SK-N-SH treated with all-trans-retinoic acid at 6 μM for 48 hours (cell line): ENCODE measurements at regions not wholly inside any gene's neighbourhood (a gene's known extent, or its start where the extent isn't known, plus 50 kb on each side); places are given as distances from the start of the nearest gene placed in this dataset.

ENCODE experiments used
- ATAC-seq: fragments of 200-7000 bp; cut with Tn5 transposase; 3 replicates; pipeline ENCODE4 v1.9.1; 2020; ENCODE audit warnings: mild to moderate bottlenecking, moderate library complexity
- ARNTL ChIP-seq: fragments of 450-650 bp; formaldehyde crosslinking; IDR thresholded peaks from 2 replicates; pipeline ENCODE4 v1.5.0; 2020; ENCODE audit warnings: low read depth, mild to moderate bottlenecking, moderate library complexity, borderline replicate concordance
- BACH2 ChIP-seq: fragments of 250-450 bp; sonication (Bioruptor Pico); IDR thresholded peaks from 2 replicates; pipeline ENCODE4 v1.9.0; 2021; ENCODE audit warnings: mild to moderate bottlenecking, borderline replicate concordance
- CSDC2 ChIP-seq: fragments of 250-450 bp; sonication (Bioruptor Pico); IDR thresholded peaks from 2 replicates; pipeline ENCODE4 v1.5.0; 2020; ENCODE audit warnings: mild to moderate bottlenecking, moderate library complexity
- CSRNP3 ChIP-seq: fragments of 250-450 bp; sonication (Bioruptor Pico); IDR thresholded peaks from 2 replicates; pipeline ENCODE4 v1.5.1; 2021; ENCODE audit warnings: mild to moderate bottlenecking, moderate library complexity
- ESRRG ChIP-seq: fragments of 250-450 bp; sonication (Bioruptor Pico); IDR thresholded peaks from 2 replicates; pipeline ENCODE4 v1.6.1; 2021; ENCODE audit warnings: mild to moderate bottlenecking
- GLIS3 ChIP-seq: fragments of 250-450 bp; sonication (Bioruptor Pico); IDR thresholded peaks from 2 replicates; pipeline ENCODE4 v1.5.0; 2020; ENCODE audit warnings: mild to moderate bottlenecking, moderate library complexity
- ISL1 ChIP-seq: fragments of 250-450 bp; sonication (Bioruptor Pico); IDR thresholded peaks from 2 replicates; pipeline ENCODE4 v2.1.2; 2022; ENCODE audit warnings: mild to moderate bottlenecking, moderate library complexity
- OSR1 ChIP-seq: fragments of 250-450 bp; sonication (Bioruptor Pico); IDR thresholded peaks from 2 replicates; pipeline ENCODE4 v1.8.0; 2022; ENCODE audit warnings: moderate library complexity, mild to moderate bottlenecking, inconsistent platforms
- PATZ1 ChIP-seq: fragments of 250-450 bp; sonication (Bioruptor Pico); IDR thresholded peaks from 2 replicates; pipeline ENCODE4 v1.8.0; 2020; ENCODE audit warnings: mild to moderate bottlenecking, moderate library complexity, borderline replicate concordance
- POU6F1 ChIP-seq: fragments of 250-450 bp; sonication (Bioruptor Pico); IDR thresholded peaks from 2 replicates; pipeline ENCODE4 v1.8.0; 2021; ENCODE audit warnings: low read depth, mild to moderate bottlenecking, moderate library complexity, borderline replicate concordance
- PPARA ChIP-seq: fragments of 250-450 bp; sonication (Bioruptor Pico); IDR thresholded peaks from 2 replicates; pipeline ENCODE4 v1.5.0; 2020; ENCODE audit warnings: mild to moderate bottlenecking, borderline replicate concordance
- RARB ChIP-seq: fragments of 250-450 bp; sonication (Bioruptor Pico); IDR thresholded peaks from 2 replicates; pipeline ENCODE4 v1.8.0; 2021; ENCODE audit warnings: mild to moderate bottlenecking, moderate library complexity
- TCF4 ChIP-seq: fragments of 250-450 bp; sonication (Bioruptor Pico); IDR thresholded peaks from 2 replicates; pipeline ENCODE4 v1.8.0; 2021; ENCODE audit warnings: mild to moderate bottlenecking, moderate library complexity, borderline replicate concordance
- TOX ChIP-seq: fragments of 250-450 bp; sonication (Bioruptor Pico); IDR thresholded peaks from 2 replicates; pipeline ENCODE4 v1.8.0; 2021; ENCODE audit warnings: mild to moderate bottlenecking, moderate library complexity, borderline replicate concordance
- TSHZ2 ChIP-seq: fragments of 250-450 bp; sonication (Bioruptor Pico); IDR thresholded peaks from 2 replicates; pipeline ENCODE4 v1.5.0; 2020; ENCODE audit warnings: mild to moderate bottlenecking, moderate library complexity
- ZFP3 ChIP-seq: fragments of 250-450 bp; sonication (Bioruptor Pico); IDR thresholded peaks from 2 replicates; pipeline ENCODE4 v1.5.0; 2020; ENCODE audit warnings: mild to moderate bottlenecking, moderate library complexity
- ZFP30 ChIP-seq: fragments of 450-650 bp; formaldehyde crosslinking; IDR thresholded peaks from 2 replicates; pipeline ENCODE4 v1.5.0; 2022; ENCODE audit warnings: mild to moderate bottlenecking, moderate library complexity
- ZNF565 ChIP-seq: fragments of 450-650 bp; formaldehyde crosslinking; conservative IDR thresholded peaks from 2 replicates; pipeline ENCODE4 v1.5.0; 2020; ENCODE audit warnings: low read depth, mild to moderate bottlenecking, moderate library complexity
- ZNF8 ChIP-seq: fragments of 450-650 bp; formaldehyde crosslinking; IDR thresholded peaks from 2 replicates; pipeline ENCODE4 v1.5.0; 2020; ENCODE audit warnings: mild to moderate bottlenecking, moderate library complexity

- TF ChIP-seq OSR1 = no peak
- TF ChIP-seq CSDC2 (CRISPR knock-in tag) = no peak
- TF ChIP-seq TSHZ2 = no peak
- no peak for TF ChIP-seq ZFP30 (CRISPR knock-in tag)
- no peak for TF ChIP-seq ARNTL (CRISPR knock-in tag)
- no peak for TF ChIP-seq ZFP3
- no peak for TF ChIP-seq PATZ1
- TF ChIP-seq ZNF8 (CRISPR knock-in tag) = no peak
- TF ChIP-seq CSRNP3 (CRISPR knock-in tag) = no peak
- ATAC-seq = no peak
Measured at GRCh38 chr10:128274938-128275337, 148.7 kb upstream of the MKI67 start.

GRCh38 chr10:128275388-128276177 is 149.4 kb upstream of the MKI67 start:
- no peak for ATAC-seq
- TF ChIP-seq CSRNP3 (CRISPR knock-in tag) (no peak), ESRRG (no peak), ISL1 (CRISPR knock-in tag) (no peak), TSHZ2 (no peak), GLIS3 (CRISPR knock-in tag) (no peak), TOX (CRISPR knock-in tag) (no peak)

- no peak for ATAC-seq
- TF ChIP-seq ARNTL (CRISPR knock-in tag) = no peak
- TF ChIP-seq OSR1 = no peak
- no peak for TF ChIP-seq TCF4
- no peak for TF ChIP-seq ESRRG
Measured at GRCh38 chr10:128277267-128277840, 151.1 kb upstream of the MKI67 start.

- no peak for ATAC-seq
- no peak for TF ChIP-seq RARB (CRISPR knock-in tag)
- no peak for TF ChIP-seq ESRRG
- no peak for TF ChIP-seq CSDC2 (CRISPR knock-in tag)
- TF ChIP-seq PPARA (CRISPR knock-in tag) = no peak
- TF ChIP-seq BACH2 = no peak
- TF ChIP-seq ISL1 (CRISPR knock-in tag) = no peak
- TF ChIP-seq TOX (CRISPR knock-in tag) = no peak
- no peak for TF ChIP-seq POU6F1
- TF ChIP-seq OSR1 = no peak
- no peak for TF ChIP-seq ZNF565 (CRISPR knock-in tag)
- TF ChIP-seq TSHZ2 = no peak
- no peak for TF ChIP-seq ARNTL (CRISPR knock-in tag)
Measured at GRCh38 chr10:128278362-128278761, 152.1 kb upstream of the MKI67 start.
